ENCODE measurements at regions not wholly inside any gene's neighbourhood (a gene's known extent, or its start where the extent isn't known, plus 50 kb on each side); places are given as distances from the start of the nearest gene placed in this dataset.

DNA sequence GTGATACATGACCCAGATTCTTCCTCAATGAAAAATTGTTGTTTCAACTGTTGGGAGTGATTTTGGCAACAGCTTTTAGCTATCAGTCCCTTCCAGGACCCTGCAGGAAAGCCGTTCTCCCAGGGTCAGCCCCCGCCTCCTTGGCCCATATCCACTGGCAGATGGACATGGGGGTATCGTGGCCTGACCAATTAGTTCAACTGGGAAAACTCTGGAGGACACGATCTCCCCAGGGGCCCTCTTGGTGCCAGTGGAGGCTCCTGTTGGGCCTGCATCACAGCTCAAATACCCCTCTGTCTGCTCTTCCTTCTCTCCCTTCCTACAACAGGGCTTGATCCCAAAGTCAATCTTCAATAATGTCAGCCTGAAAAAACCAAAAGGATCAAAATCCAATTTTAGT lies 272.5 kb upstream of the B3GAT1 start (continued):
- TF ChIP-seq, protein P1, sequence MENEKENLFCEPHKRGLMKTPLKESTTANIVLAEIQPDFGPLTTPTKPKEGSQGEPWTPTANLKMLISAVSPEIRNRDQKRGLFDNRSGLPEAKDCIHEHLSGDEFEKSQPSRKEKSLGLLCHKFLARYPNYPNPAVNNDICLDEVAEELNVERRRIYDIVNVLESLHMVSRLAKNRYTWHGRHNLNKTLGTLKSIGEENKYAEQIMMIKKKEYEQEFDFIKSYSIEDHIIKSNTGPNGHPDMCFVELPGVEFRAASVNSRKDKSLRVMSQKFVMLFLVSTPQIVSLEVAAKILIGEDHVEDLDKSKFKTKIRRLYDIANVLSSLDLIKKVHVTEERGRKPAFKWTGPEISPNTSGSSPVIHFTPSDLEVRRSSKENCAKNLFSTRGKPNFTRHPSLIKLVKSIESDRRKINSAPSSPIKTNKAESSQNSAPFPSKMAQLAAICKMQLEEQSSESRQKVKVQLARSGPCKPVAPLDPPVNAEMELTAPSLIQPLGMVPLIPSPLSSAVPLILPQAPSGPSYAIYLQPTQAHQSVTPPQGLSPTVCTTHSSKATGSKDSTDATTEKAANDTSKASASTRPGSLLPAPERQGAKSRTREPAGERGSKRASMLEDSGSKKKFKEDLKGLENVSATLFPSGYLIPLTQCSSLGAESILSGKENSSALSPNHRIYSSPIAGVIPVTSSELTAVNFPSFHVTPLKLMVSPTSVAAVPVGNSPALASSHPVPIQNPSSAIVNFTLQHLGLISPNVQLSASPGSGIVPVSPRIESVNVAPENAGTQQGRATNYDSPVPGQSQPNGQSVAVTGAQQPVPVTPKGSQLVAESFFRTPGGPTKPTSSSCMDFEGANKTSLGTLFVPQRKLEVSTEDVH (IDR thresholded peaks at IDR 0.05; ENCODE audit: low read depth, partially characterized antibody): no peak
- TF ChIP-seq CBX5 (IDR thresholded peaks at IDR 0.05; ENCODE audit: borderline replicate concordance, low read depth): no peak

DNA sequence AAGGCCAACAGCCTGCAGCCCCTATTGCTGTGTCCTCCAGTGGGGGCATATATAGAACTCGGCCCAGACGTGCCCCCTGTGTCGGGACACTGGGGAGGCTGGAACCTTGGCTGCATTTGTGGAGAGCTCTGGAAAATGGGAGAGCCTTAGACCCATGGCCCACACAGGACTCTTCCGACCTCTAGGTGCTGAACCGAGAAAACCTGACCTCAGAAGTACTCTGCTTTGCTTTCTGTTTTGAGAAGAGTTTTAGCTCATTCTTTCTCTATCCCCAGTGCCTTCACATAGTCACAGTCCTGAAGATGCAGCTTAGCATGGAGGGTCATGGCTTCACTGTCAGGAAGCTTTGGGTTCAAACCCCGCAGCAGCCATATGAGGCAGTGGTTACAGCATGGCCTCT lies 271.8 kb upstream of the B3GAT1 start:
- H3K36me3 ChIP-seq (ENCODE audit: control insufficient read depth, insufficient read depth, low read length): no peaks in the 10 kb centered on the region
- ATAC-seq (no peak), DNase-seq (ENCODE audit: extremely low read depth in 1 of 4, low spot score in 3 of 4) (no peak), FAIRE-seq (no peak)
- H2AFZ ChIP-seq (ENCODE audit: low read depth, low read length): no peak overlapping the region
- H3K4me2 ChIP-seq (ENCODE audit: insufficient read depth, low read length): no peak overlapping the region
- BruUV-seq (replicated peaks): no TSS peak
- in situ Hi-C loops (cut with MboI) (no loop called here), intact Hi-C loops (cut with micrococcal nuclease) (no loop called here)
- CTCF ChIA-PET (ENCODE audit: low intra/inter-chr PET ratio): no interaction called here
- TF ChIP-seq, protein P2, sequence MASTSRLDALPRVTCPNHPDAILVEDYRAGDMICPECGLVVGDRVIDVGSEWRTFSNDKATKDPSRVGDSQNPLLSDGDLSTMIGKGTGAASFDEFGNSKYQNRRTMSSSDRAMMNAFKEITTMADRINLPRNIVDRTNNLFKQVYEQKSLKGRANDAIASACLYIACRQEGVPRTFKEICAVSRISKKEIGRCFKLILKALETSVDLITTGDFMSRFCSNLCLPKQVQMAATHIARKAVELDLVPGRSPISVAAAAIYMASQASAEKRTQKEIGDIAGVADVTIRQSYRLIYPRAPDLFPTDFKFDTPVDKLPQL (IDR thresholded peaks at IDR 0.05; ENCODE audit: extremely low read depth, insufficient read length): no peak
- no peak for TF ChIP-seq PML (IDR thresholded peaks at IDR 0.05; ENCODE audit: low read length)
- no peak for TF ChIP-seq POLR2A (conservative IDR thresholded peaks at IDR 0.05)
- TF ChIP-seq ESRRB (CRISPR knock-in tag; IDR thresholded peaks at IDR 0.05; ENCODE audit: borderline replicate concordance): no peak
- no peak for TF ChIP-seq GABPB2 (CRISPR knock-in tag; conservative IDR thresholded peaks at IDR 0.05)
- TF ChIP-seq POLR2H (tag; IDR thresholded peaks at IDR 0.05; ENCODE audit: low read depth): no peak
- no peak for TF ChIP-seq SIX5 (IDR thresholded peaks at IDR 0.05; ENCODE audit: borderline replicate concordance in 1 of 2, insufficient read depth in 1 of 2, low read depth in 1 of 2, low read length in 2 of 2)
- TF ChIP-seq HIVEP1 (CRISPR knock-in tag; IDR thresholded peaks at IDR 0.05): no peak
- no peak for TF ChIP-seq TSC22D4 (tag; IDR thresholded peaks at IDR 0.05)
- no peak for TF ChIP-seq CREBBP (IDR thresholded peaks at IDR 0.05; ENCODE audit: low read depth, low read length)
- no peak overlapping the region for H3K27ac ChIP-seq (ENCODE audit: extremely low read depth, low read depth, low read length)
- H3K9ac ChIP-seq (ENCODE audit: insufficient read depth in 1 of 2, low read depth in 2 of 2, low read length in 2 of 2): no peak overlapping the region
- H3K9me1 ChIP-seq (ENCODE audit: control insufficient read depth, insufficient read depth, low read length): no peaks in the 10 kb centered on the region
- H3K9me3 ChIP-seq (replicated peaks; ENCODE audit: control insufficient read depth, insufficient read depth, low read depth, low read length): no peaks in the 10 kb centered on the region
- H3K4me3 ChIP-seq: no peak overlapping the region
- 2% methylated on average over 6 of the region's 6 CpGs for WGBS (ENCODE audit: insufficient coverage, low coverage, missing lambda C conversion rate)
- peaks cover 0 to 12% of the 10 kb centered on the region in 2 experiments; a peak in 3 of 5 replicates for H3K27me3 ChIP-seq (ENCODE audit: control insufficient read depth in 2 of 2, insufficient read depth in 2 of 2, low read length in 2 of 2)
- no peaks in the 10 kb centered on the region for H3K4me1 ChIP-seq (replicated peaks in 1 of 2; ENCODE audit: control insufficient read depth in 2 of 2, insufficient read depth in 2 of 2, low read length in 2 of 2)
- POLR2A ChIA-PET: interaction anchor here (1.2 kb wide), 1 partner anchor 12 kb away, joined by 3 read pairs; no protein-coding TSS in a partner anchor
- no peaks in the 10 kb centered on the region for H3K79me2 ChIP-seq (ENCODE audit: control insufficient read depth, insufficient read depth, low read length)
- H4K20me1 ChIP-seq (replicated peaks; ENCODE audit: control insufficient read depth, insufficient read depth, low read length): no peaks in the 10 kb centered on the region
